Pancreas (tissue), 10 donors: ENCODE measurements at regions not wholly inside any gene's neighbourhood (a gene's known extent, or its start where the extent isn't known, plus 50 kb on each side); places are given as distances from the start of the nearest gene placed in this dataset.

ENCODE experiments used
- ATAC-seq, 4 donors: fragments of 200-7000 bp; cut with Tn5 transposase; one replicate each; pipeline versions ENCODE4 v1.8.0 to v1.9.1; 2020; ENCODE audit warnings: mild to moderate bottlenecking in 4 of 4, moderate library complexity in 4 of 4
- DNase-seq, 6 donors: peaks; one replicate each; pipeline ENCODE4 v3.0.0-alpha.2; 2020
- FAIRE-seq: peaks from 2 replicates; lab custom pipeline; 2012; peaks lifted over from hg19 to GRCh38; lab: Jason Lieb, UNC
- H3K27ac ChIP-seq, 4 donors: fragments of 200-600 bp; sonication (generic); 1 replicate in 3 of 4; 2 replicates in 1 of 4; pipeline versions ENCODE4 v1.5.0 to v1.8.0; 2020
- H3K27me3 ChIP-seq, 4 donors: fragments of 200-600 bp; one replicate each; pipeline ENCODE4 v1.8.0; 2021
- H3K36me3 ChIP-seq, 3 donors: fragments of 200-600 bp; sonication (generic) in 1 of 3; one replicate each; pipeline versions ENCODE4 v1.5.0 to v1.8.0; 2020 to 2021
- H3K4me1 ChIP-seq, 3 donors: fragments of 200-600 bp; one replicate each; pipeline ENCODE4 v1.8.0; 2021
- H3K4me3 ChIP-seq, 4 donors: fragments of 200-600 bp; sonication (generic) in 2 of 4; one replicate each; pipeline versions ENCODE4 v1.5.0 to v1.8.0; 2020 to 2021
- H3K9me3 ChIP-seq, 4 donors: fragments of 200-600 bp; one replicate each; pipeline ENCODE4 v1.8.0; 2021
- WGBS, 2 donors: extraction: QIAGEN DNeasy Blood & Tissue Kit; methylation state at CpG; one replicate each; pipeline ENCODE4 v1.1.7; 2013; 5-methylcytosine and 5-hydroxymethylcytosine counted together
- intact Hi-C, 3 donors: fragments of 100-400 bp; cut with DNase I; formaldehyde crosslinking; loops; one replicate each; pipeline versions ENCODE4 v1.11.1 to v1.14.2; 2022
- TF ChIP-seq, protein P1 (sequence below), 4 donors: fragments of 200-600 bp; sonication (generic) in 3 of 4; IDR thresholded peaks; one replicate each; pipeline versions ENCODE4 v1.5.0 to v1.8.0; 2021; ENCODE audit warnings: antibody characterized with exemption in 4 of 4
- donor health status: healthy with polysubstance abuse.
- donor health status: DM: no; HTN: no; CAD: no; lungs with moderate emphysema.
- donor health status: DM: no; HTN: no; CAD: no.
- donor health status: control.
- donor health status: control.
- donor health status: Bipolar disorder and iron deficiency.
- donor health status: DM: yes; HTN: yes; CAD: no.
- donor health status: DM: no; HTN: no; CAD: no.
- donor health status: DM: no; HTN: no; CAD: no.
- donor health status: DM: yes; HTN: yes; CAD: no.

DNA sequence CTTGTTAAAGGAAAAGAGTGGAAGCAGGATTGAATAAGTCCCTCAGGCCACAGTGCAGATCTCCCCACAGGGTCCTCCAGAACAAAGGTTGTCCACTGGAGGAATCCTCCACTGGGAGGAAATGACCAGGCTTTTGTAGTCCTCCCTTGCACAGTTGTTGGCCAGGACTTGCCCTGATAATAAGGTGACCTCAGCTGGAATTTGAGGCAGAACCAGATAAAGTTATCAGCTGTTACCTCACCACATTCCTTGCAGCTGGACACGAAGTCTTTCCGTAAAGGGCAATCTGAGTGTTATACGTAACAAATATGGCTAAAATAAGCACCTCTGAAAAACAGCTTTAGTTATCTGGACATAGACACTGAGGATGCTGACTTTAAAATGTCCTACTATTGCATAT, 83.5 kb upstream of the NAALADL2 start:
- TF ChIP-seq, protein P1, sequence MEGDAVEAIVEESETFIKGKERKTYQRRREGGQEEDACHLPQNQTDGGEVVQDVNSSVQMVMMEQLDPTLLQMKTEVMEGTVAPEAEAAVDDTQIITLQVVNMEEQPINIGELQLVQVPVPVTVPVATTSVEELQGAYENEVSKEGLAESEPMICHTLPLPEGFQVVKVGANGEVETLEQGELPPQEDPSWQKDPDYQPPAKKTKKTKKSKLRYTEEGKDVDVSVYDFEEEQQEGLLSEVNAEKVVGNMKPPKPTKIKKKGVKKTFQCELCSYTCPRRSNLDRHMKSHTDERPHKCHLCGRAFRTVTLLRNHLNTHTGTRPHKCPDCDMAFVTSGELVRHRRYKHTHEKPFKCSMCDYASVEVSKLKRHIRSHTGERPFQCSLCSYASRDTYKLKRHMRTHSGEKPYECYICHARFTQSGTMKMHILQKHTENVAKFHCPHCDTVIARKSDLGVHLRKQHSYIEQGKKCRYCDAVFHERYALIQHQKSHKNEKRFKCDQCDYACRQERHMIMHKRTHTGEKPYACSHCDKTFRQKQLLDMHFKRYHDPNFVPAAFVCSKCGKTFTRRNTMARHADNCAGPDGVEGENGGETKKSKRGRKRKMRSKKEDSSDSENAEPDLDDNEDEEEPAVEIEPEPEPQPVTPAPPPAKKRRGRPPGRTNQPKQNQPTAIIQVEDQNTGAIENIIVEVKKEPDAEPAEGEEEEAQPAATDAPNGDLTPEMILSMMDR (IDR thresholded peaks at IDR 0.05): no peak
- peak in 1 of 6 donors; percentile 2 for DNase-seq
- no peaks in the 10 kb centered on the region for H3K27me3 ChIP-seq
- 23 to 26% methylated on average over 3 of the region's 3 CpGs for WGBS, 2 donors
- H3K4me3 ChIP-seq: no peak overlapping the region
- H3K4me1 ChIP-seq: no peaks in the 10 kb centered on the region
- H3K36me3 ChIP-seq: no peaks in the 10 kb centered on the region
- FAIRE-seq: no peak
- H3K9me3 ChIP-seq: no peaks in the 10 kb centered on the region
- no peak overlapping the region for H3K27ac ChIP-seq
- intact Hi-C loops: no loop called here
- ATAC-seq: peak in 2 of 4 donors; percentile 50 to 58

- Histone ChIP-seq H3K27me3 (no peaks in the 10 kb centered on the region), H3K4me3 (no peak overlapping the region), H3K36me3 (no peaks in the 10 kb centered on the region), H3K27ac (no peak overlapping the region), H3K4me1 (no peaks in the 10 kb centered on the region), H3K9me3 (no peaks in the 10 kb centered on the region)
- FAIRE-seq (no peak), ATAC-seq (no peak), DNase-seq (no peak)
- 86 to 93% methylated on average over 4 of the region's 4 CpGs for WGBS, 2 donors
- intact Hi-C loops: no loop called here
- TF ChIP-seq, protein P1 (IDR thresholded peaks at IDR 0.05): no peak
Measured at GRCh38 chr3:174776123-174776522, 83.0 kb upstream of the NAALADL2 start.

DNA sequence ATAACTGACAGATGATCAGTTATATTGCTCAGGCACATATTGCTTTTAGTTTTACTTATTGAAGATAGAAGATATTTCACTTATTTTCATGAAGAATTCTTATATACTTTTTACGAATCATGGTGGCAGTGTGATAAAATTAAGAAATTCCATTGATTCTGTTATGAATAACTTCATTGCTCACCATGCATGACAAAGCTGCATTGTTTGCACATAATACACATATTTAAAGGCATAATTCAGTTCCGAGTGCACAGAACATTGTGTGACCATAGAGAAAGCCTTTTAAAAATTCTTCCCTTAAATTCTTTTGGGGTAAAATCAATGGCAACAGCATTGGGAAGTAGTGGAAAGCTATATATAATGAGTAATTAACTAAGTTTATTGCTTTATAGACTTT, 82.5 kb upstream of the NAALADL2 start:
- WGBS, 2 donors: 67 to 73% methylated on average over 2 of the region's 2 CpGs
- H3K27ac ChIP-seq: no peak overlapping the region
- TF ChIP-seq, protein P1 (IDR thresholded peaks at IDR 0.05): no peak

DNA sequence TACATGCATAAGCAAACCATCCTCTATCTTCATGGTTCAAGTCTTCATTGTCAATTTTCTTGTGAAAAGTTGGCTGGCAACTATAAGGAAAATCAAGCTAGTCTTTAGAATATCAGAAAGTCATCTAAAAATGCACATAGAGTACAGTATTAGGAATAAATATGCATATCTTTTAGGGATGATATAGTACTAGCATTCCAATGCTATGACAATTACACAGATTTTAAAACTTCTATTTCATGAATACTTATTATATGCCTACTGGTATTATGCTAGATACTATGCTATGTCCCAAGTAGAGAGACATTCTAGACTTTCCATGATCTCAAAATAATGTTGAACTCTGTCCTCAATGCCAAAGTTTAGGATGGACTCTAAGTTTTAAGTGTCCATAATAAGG, 81.3 kb upstream of the NAALADL2 start:
- ATAC-seq: no peak
- H3K27ac ChIP-seq: no peak overlapping the region
- no peaks in the 10 kb centered on the region for H3K4me1 ChIP-seq
- no peak overlapping the region for H3K4me3 ChIP-seq
- intact Hi-C loops: no loop called here
- FAIRE-seq: no peak
- DNase-seq: no peak
- H3K9me3 ChIP-seq: no peaks in the 10 kb centered on the region
- TF ChIP-seq, protein P1 (IDR thresholded peaks at IDR 0.05): no peak
- no peaks in the 10 kb centered on the region for H3K36me3 ChIP-seq
- H3K27me3 ChIP-seq: no peaks in the 10 kb centered on the region

More for the DNA sequence above, 82.5 kb upstream of the NAALADL2 start:
- DNase-seq (no peak), ATAC-seq (no peak), FAIRE-seq (no peak)
- Histone ChIP-seq H3K36me3 (no peaks in the 10 kb centered on the region), H3K4me3 (no peak overlapping the region), H3K9me3 (no peaks in the 10 kb centered on the region), H3K4me1 (no peaks in the 10 kb centered on the region), H3K27me3 (no peaks in the 10 kb centered on the region)
- intact Hi-C loops: no loop called here

GRCh38 chr3:174783502-174783901, 75.6 kb upstream of the NAALADL2 start:
- ATAC-seq (no peak), FAIRE-seq (no peak), DNase-seq (no peak)
- intact Hi-C loops: no loop called here
- H3K27me3 ChIP-seq: no peaks in the 10 kb centered on the region
- no peaks in the 10 kb centered on the region for H3K36me3 ChIP-seq
- WGBS, 2 donors: 72 to 85% methylated on average over 2 of the region's 2 CpGs
- H3K4me3 ChIP-seq: no peak overlapping the region
- H3K27ac ChIP-seq: no peak overlapping the region
- TF ChIP-seq, protein P1 (IDR thresholded peaks at IDR 0.05): no peak
- H3K4me1 ChIP-seq: no peaks in the 10 kb centered on the region
- no peaks in the 10 kb centered on the region for H3K9me3 ChIP-seq
